ENCODE measurements at regions not wholly inside any gene's neighbourhood (a gene's known extent, or its start where the extent isn't known, plus 50 kb on each side); places are given as distances from the start of the nearest gene placed in this dataset.

DNA sequence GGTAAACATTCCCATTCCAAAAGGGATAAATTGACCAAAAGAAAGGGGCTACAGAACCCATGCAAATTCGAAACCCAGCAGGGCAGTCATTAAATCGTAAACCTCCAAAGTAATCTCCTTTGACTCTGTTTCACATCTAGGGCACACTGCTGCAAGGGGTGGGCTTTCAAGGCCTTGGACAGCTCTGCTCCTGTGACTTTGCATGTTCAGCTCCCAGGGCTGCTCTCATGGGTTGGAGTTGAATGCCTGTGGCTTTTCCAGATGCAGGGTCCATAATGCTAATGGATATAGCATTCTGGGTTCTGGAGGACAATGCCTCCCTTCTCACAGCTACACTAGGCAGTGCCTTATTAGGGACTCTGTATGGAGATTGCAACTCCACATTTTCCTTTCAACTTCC, 211.9 kb upstream of the MANEA start:
- intact Hi-C loops (cut with micrococcal nuclease; ENCODE audit: unreplicated experiment): loop anchor here (2.0 kb wide), 1 partner anchor 501 kb away; no protein-coding TSS in a partner anchor
- CTCF ChIA-PET: interaction anchor here (0.6 to 1.9 kb wide), 4 partner anchors 163 to 557 kb away, joined by 3 to 4 read pairs (median 3); no protein-coding TSS in a partner anchor
- H3K9me3 ChIP-seq (replicated peaks; ENCODE audit: control insufficient read depth, insufficient read depth, low read length): no peaks in the 10 kb centered on the region

More for the DNA sequence above, 211.9 kb upstream of the MANEA start:
- FAIRE-seq: no peak
- no peaks in the 10 kb centered on the region for H3K4me1 ChIP-seq (ENCODE audit: control insufficient read depth, insufficient read depth, low read length)
- in situ Hi-C loops (cut with MboI): no loop called here
- ATAC-seq: no peak
- no peak overlapping the region for H2AFZ ChIP-seq (ENCODE audit: control insufficient read depth, low read depth, low read length)
- POLR2A ChIA-PET: no interaction called here
- H3K27me3 ChIP-seq (replicated peaks in 1 of 2; ENCODE audit: control insufficient read depth in 2 of 2, insufficient read depth in 2 of 2, low read length in 1 of 2): no peaks in the 10 kb centered on the region
- H3K36me3 ChIP-seq (ENCODE audit: control insufficient read depth in 2 of 2, insufficient read depth in 2 of 2, low read length in 1 of 2): no peaks in the 10 kb centered on the region
- DNase-seq (ENCODE audit: low read depth, low spot score): no peak
- no peaks in the 10 kb centered on the region for H3K79me2 ChIP-seq (ENCODE audit: control insufficient read depth, insufficient read depth, low read length)
- no peak overlapping the region for H3K4me2 ChIP-seq (ENCODE audit: control insufficient read depth, insufficient read depth)
- SMC1A ChIA-PET (ENCODE audit: uncharacterized antibody, unreplicated experiment): no interaction called here
- H4K20me1 ChIP-seq (ENCODE audit: control insufficient read depth, insufficient read depth): no peaks in the 10 kb centered on the region
- H3K4me3 ChIP-seq: no peak overlapping the region
- 0% methylated on average over 2 of the region's 2 CpGs for WGBS (ENCODE audit: insufficient coverage, insufficient replicate concordance, low lambda C conversion rate, missing lambda C conversion rate)
- RAD21 ChIA-PET (ENCODE audit: unreplicated experiment): no interaction called here
- H3K27ac ChIP-seq (ENCODE audit: control insufficient read depth, insufficient read depth): no peak overlapping the region
- H3K9ac ChIP-seq (ENCODE audit: control insufficient read depth, insufficient read depth, low read length): no peak overlapping the region
- no TSS peak for BruUV-seq (replicated peaks)
- no peak for TF ChIP-seq PML (IDR thresholded peaks at IDR 0.05; ENCODE audit: low read length)
- no peak for TF ChIP-seq RUNX3 (IDR thresholded peaks at IDR 0.05; ENCODE audit: low read length)
- no peak for TF ChIP-seq POLR2A (IDR thresholded peaks at IDR 0.05; ENCODE audit: low read depth, low read length)
- TF ChIP-seq SMAD5 (IDR thresholded peaks at IDR 0.05; ENCODE audit: low read depth): no peak
- no peak for TF ChIP-seq ZBED1 (IDR thresholded peaks at IDR 0.05; ENCODE audit: borderline replicate concordance)
- TF ChIP-seq ATF7 (IDR thresholded peaks at IDR 0.05; ENCODE audit: low read depth): no peak
- TF ChIP-seq PAX8 (IDR thresholded peaks at IDR 0.05): no peak
- TF ChIP-seq, protein P1, sequence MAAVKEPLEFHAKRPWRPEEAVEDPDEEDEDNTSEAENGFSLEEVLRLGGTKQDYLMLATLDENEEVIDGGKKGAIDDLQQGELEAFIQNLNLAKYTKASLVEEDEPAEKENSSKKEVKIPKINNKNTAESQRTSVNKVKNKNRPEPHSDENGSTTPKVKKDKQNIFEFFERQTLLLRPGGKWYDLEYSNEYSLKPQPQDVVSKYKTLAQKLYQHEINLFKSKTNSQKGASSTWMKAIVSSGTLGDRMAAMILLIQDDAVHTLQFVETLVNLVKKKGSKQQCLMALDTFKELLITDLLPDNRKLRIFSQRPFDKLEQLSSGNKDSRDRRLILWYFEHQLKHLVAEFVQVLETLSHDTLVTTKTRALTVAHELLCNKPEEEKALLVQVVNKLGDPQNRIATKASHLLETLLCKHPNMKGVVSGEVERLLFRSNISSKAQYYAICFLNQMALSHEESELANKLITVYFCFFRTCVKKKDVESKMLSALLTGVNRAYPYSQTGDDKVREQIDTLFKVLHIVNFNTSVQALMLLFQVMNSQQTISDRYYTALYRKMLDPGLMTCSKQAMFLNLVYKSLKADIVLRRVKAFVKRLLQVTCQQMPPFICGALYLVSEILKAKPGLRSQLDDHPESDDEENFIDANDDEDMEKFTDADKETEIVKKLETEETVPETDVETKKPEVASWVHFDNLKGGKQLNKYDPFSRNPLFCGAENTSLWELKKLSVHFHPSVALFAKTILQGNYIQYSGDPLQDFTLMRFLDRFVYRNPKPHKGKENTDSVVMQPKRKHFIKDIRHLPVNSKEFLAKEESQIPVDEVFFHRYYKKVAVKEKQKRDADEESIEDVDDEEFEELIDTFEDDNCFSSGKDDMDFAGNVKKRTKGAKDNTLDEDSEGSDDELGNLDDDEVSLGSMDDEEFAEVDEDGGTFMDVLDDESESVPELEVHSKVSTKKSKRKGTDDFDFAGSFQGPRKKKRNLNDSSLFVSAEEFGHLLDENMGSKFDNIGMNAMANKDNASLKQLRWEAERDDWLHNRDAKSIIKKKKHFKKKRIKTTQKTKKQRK (IDR thresholded peaks at IDR 0.05; ENCODE audit: low read depth, low read length): no peak
- TF ChIP-seq ZNF622 (IDR thresholded peaks at IDR 0.05): no peak
- no peak for TF ChIP-seq RELA (IDR thresholded peaks at IDR 0.05; ENCODE audit: borderline replicate concordance, partially characterized antibody)
- no peak for TF ChIP-seq CEBPB (IDR thresholded peaks at IDR 0.05; ENCODE audit: borderline replicate concordance in 1 of 2, low read depth in 2 of 2, low read length in 2 of 2)
- TF ChIP-seq JUND (IDR thresholded peaks at IDR 0.05; ENCODE audit: low read depth, low read length): no peak
- no peak for TF ChIP-seq ZNF217 (IDR thresholded peaks at IDR 0.05)
- TF ChIP-seq, protein P2, sequence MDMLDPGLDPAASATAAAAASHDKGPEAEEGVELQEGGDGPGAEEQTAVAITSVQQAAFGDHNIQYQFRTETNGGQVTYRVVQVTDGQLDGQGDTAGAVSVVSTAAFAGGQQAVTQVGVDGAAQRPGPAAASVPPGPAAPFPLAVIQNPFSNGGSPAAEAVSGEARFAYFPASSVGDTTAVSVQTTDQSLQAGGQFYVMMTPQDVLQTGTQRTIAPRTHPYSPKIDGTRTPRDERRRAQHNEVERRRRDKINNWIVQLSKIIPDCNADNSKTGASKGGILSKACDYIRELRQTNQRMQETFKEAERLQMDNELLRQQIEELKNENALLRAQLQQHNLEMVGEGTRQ (IDR thresholded peaks at IDR 0.05; ENCODE audit: borderline replicate concordance, low read depth, low read length): no peak
- TF ChIP-seq, protein P3, sequence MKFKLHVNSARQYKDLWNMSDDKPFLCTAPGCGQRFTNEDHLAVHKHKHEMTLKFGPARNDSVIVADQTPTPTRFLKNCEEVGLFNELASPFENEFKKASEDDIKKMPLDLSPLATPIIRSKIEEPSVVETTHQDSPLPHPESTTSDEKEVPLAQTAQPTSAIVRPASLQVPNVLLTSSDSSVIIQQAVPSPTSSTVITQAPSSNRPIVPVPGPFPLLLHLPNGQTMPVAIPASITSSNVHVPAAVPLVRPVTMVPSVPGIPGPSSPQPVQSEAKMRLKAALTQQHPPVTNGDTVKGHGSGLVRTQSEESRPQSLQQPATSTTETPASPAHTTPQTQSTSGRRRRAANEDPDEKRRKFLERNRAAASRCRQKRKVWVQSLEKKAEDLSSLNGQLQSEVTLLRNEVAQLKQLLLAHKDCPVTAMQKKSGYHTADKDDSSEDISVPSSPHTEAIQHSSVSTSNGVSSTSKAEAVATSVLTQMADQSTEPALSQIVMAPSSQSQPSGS (IDR thresholded peaks at IDR 0.05; ENCODE audit: low read length): no peak
- TF ChIP-seq NRF1 (conservative IDR thresholded peaks at IDR 0.05; ENCODE audit: low read depth, low read length): no peak
- TF ChIP-seq CBX3 (IDR thresholded peaks at IDR 0.05; ENCODE audit: borderline replicate concordance, low read depth): no peak

All from GM12878 (cell line).